ENCODE measurements at regions not wholly inside any gene's neighbourhood (a gene's known extent, or its start where the extent isn't known, plus 50 kb on each side); places are given as distances from the start of the nearest gene placed in this dataset.

- Mint-ChIP-seq H3K36me3 (ENCODE audit: low read depth) (no peaks in the 10 kb centered on the region), H3K9me3 (no peaks in the 10 kb centered on the region), H3K27ac (no peak overlapping the region), H3K4me3 (no peak overlapping the region), H3K4me1 (no peaks in the 10 kb centered on the region), H3K27me3 (no peaks in the 10 kb centered on the region)
- DNase-seq (no peak), ATAC-seq (no peak)
Observed at GRCh38 chr19:30307191-30307974, 64.8 kb upstream of the ZNF536 start.

- H3K27me3 Mint-ChIP-seq, result no peaks in the 10 kb centered on the region
- no peak for DNase-seq
Observed at GRCh38 chr19:30309176-30309575, 63.0 kb upstream of the ZNF536 start.

GRCh38 chr19:30309905-30310601, 62.1 kb upstream of the ZNF536 start:
- H3K9me3 Mint-ChIP-seq, result no peaks in the 10 kb centered on the region
- H3K4me1 Mint-ChIP-seq, result no peaks in the 10 kb centered on the region
- no peaks in the 10 kb centered on the region for H3K27me3 Mint-ChIP-seq
- no peak overlapping the region for H3K27ac Mint-ChIP-seq
- no peak for ATAC-seq
- DNase-seq, result no peak
- H3K36me3 Mint-ChIP-seq (ENCODE audit: low read depth), result no peaks in the 10 kb centered on the region
- H3K4me3 Mint-ChIP-seq, result no peak overlapping the region

More at GRCh38 chr19:30309176-30309575, 63.0 kb upstream of the ZNF536 start:
- H3K4me1 Mint-ChIP-seq, result no peaks in the 10 kb centered on the region
- no peak overlapping the region for H3K4me3 Mint-ChIP-seq
- no peak overlapping the region for H3K27ac Mint-ChIP-seq
- no peaks in the 10 kb centered on the region for H3K9me3 Mint-ChIP-seq
- no peak for ATAC-seq
- no peaks in the 10 kb centered on the region for H3K36me3 Mint-ChIP-seq (ENCODE audit: low read depth)

GRCh38 chr19:30310602-30311263, 61.5 kb upstream of the ZNF536 start:
- H3K4me1 Mint-ChIP-seq, result no peaks in the 10 kb centered on the region
- ATAC-seq, result no peak

GRCh38 chr19:30311911-30312310, 60.3 kb upstream of the ZNF536 start:
- H3K4me3 Mint-ChIP-seq, result no peak overlapping the region
- no peaks in the 10 kb centered on the region for H3K27me3 Mint-ChIP-seq
- H3K27ac Mint-ChIP-seq, result no peak overlapping the region
- no peaks in the 10 kb centered on the region for H3K36me3 Mint-ChIP-seq (ENCODE audit: low read depth)
- no peaks in the 10 kb centered on the region for H3K4me1 Mint-ChIP-seq
- no peaks in the 10 kb centered on the region for H3K9me3 Mint-ChIP-seq
- DNase-seq (no peak), ATAC-seq (no peak)

More at GRCh38 chr19:30310602-30311263, 61.5 kb upstream of the ZNF536 start:
- Mint-ChIP-seq H3K36me3 (ENCODE audit: low read depth) (no peaks in the 10 kb centered on the region), H3K4me3 (no peak overlapping the region), H3K27me3 (no peaks in the 10 kb centered on the region), H3K9me3 (no peaks in the 10 kb centered on the region), H3K27ac (no peak overlapping the region)
- DNase-seq, result no peak

GRCh38 chr19:30312582-30313352, 59.4 kb upstream of the ZNF536 start:
- DNase-seq (no peak), ATAC-seq (no peak)
- Mint-ChIP-seq H3K27me3 (no peaks in the 10 kb centered on the region), H3K4me3 (no peak overlapping the region), H3K36me3 (ENCODE audit: low read depth) (no peaks in the 10 kb centered on the region), H3K4me1 (no peaks in the 10 kb centered on the region), H3K9me3 (no peaks in the 10 kb centered on the region), H3K27ac (no peak overlapping the region)

GRCh38 chr19:30313353-30313750, 58.8 kb upstream of the ZNF536 start:
- no peak for ATAC-seq
- H3K27me3 Mint-ChIP-seq, result no peaks in the 10 kb centered on the region
- H3K36me3 Mint-ChIP-seq (ENCODE audit: low read depth), result no peaks in the 10 kb centered on the region
- no peak for DNase-seq
- H3K4me1 Mint-ChIP-seq, result no peaks in the 10 kb centered on the region
- no peaks in the 10 kb centered on the region for H3K9me3 Mint-ChIP-seq
- H3K27ac Mint-ChIP-seq, result no peak overlapping the region
- no peak overlapping the region for H3K4me3 Mint-ChIP-seq

GRCh38 chr19:30314056-30314804, 58.0 kb upstream of the ZNF536 start:
- no peaks in the 10 kb centered on the region for H3K9me3 Mint-ChIP-seq
- H3K27ac Mint-ChIP-seq, result no peak overlapping the region
- ATAC-seq, result no peak

GRCh38 chr19:30314805-30315155, 57.4 kb upstream of the ZNF536 start:
- ATAC-seq, result no peak
- no peak for DNase-seq

More at GRCh38 chr19:30314056-30314804, 58.0 kb upstream of the ZNF536 start:
- Mint-ChIP-seq H3K4me3 (no peak overlapping the region), H3K4me1 (no peaks in the 10 kb centered on the region), H3K36me3 (ENCODE audit: low read depth) (no peaks in the 10 kb centered on the region), H3K27me3 (no peaks in the 10 kb centered on the region)
- DNase-seq, result no peak

GRCh38 chr19:30315159-30315558, 57.0 kb upstream of the ZNF536 start:
- Mint-ChIP-seq H3K27ac (no peak overlapping the region), H3K4me1 (no peaks in the 10 kb centered on the region), H3K9me3 (no peaks in the 10 kb centered on the region), H3K4me3 (no peak overlapping the region), H3K27me3 (no peaks in the 10 kb centered on the region), H3K36me3 (ENCODE audit: low read depth) (no peaks in the 10 kb centered on the region)
- DNase-seq, result no peak
- no peak for ATAC-seq

More at GRCh38 chr19:30314805-30315155, 57.4 kb upstream of the ZNF536 start:
- Mint-ChIP-seq H3K4me3 (no peak overlapping the region), H3K27ac (no peak overlapping the region), H3K36me3 (ENCODE audit: low read depth) (no peaks in the 10 kb centered on the region), H3K4me1 (no peaks in the 10 kb centered on the region), H3K27me3 (no peaks in the 10 kb centered on the region), H3K9me3 (no peaks in the 10 kb centered on the region)

GRCh38 chr19:30316000-30316491, 56.1 kb upstream of the ZNF536 start:
- no peaks in the 10 kb centered on the region for H3K36me3 Mint-ChIP-seq (ENCODE audit: low read depth)
- no peak overlapping the region for H3K27ac Mint-ChIP-seq
- no peak for ATAC-seq
- H3K4me1 Mint-ChIP-seq, result no peaks in the 10 kb centered on the region
- no peaks in the 10 kb centered on the region for H3K9me3 Mint-ChIP-seq
- H3K4me3 Mint-ChIP-seq, result no peak overlapping the region
- no peak for DNase-seq
- H3K27me3 Mint-ChIP-seq, result no peaks in the 10 kb centered on the region

GRCh38 chr19:30316560-30317106, 55.6 kb upstream of the ZNF536 start:
- Mint-ChIP-seq H3K36me3 (ENCODE audit: low read depth) (no peaks in the 10 kb centered on the region), H3K4me1 (no peaks in the 10 kb centered on the region), H3K27ac (no peak overlapping the region), H3K4me3 (no peak overlapping the region), H3K27me3 (no peaks in the 10 kb centered on the region), H3K9me3 (no peaks in the 10 kb centered on the region)
- ATAC-seq (no peak), DNase-seq (no peak)

GRCh38 chr19:30317403-30317802, 54.8 kb upstream of the ZNF536 start:
- no peak overlapping the region for H3K4me3 Mint-ChIP-seq
- H3K9me3 Mint-ChIP-seq, result no peaks in the 10 kb centered on the region
- no peaks in the 10 kb centered on the region for H3K4me1 Mint-ChIP-seq
- H3K27me3 Mint-ChIP-seq, result no peaks in the 10 kb centered on the region
- DNase-seq (no peak), ATAC-seq (no peak)
- H3K27ac Mint-ChIP-seq, result no peak overlapping the region
- no peaks in the 10 kb centered on the region for H3K36me3 Mint-ChIP-seq (ENCODE audit: low read depth)
